ENCODE measurements at regions not wholly inside any gene's neighbourhood (a gene's known extent, or its start where the extent isn't known, plus 50 kb on each side); places are given as distances from the start of the nearest gene placed in this dataset.

DNA sequence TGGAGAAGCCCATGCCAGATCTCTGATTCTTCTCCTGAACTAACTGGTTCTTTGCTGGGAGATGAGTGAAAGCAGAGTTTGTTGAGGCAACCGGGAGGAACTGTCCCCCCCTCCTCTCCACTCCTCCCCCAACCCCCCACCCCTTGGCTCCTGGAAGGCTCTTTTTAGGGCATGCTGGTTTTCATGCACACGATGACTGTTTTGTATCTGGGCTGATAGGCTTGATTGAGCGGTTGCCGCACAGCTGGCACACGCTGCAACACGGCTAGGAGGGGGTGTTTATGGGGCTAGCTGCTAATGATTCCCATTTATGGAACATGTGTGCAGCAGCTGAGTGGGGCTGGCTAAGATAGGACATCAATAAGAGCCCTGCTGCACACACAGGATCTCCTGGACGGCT lies 137.2 kb downstream of the SMIM20 start:
- TF ChIP-seq, protein P1, sequence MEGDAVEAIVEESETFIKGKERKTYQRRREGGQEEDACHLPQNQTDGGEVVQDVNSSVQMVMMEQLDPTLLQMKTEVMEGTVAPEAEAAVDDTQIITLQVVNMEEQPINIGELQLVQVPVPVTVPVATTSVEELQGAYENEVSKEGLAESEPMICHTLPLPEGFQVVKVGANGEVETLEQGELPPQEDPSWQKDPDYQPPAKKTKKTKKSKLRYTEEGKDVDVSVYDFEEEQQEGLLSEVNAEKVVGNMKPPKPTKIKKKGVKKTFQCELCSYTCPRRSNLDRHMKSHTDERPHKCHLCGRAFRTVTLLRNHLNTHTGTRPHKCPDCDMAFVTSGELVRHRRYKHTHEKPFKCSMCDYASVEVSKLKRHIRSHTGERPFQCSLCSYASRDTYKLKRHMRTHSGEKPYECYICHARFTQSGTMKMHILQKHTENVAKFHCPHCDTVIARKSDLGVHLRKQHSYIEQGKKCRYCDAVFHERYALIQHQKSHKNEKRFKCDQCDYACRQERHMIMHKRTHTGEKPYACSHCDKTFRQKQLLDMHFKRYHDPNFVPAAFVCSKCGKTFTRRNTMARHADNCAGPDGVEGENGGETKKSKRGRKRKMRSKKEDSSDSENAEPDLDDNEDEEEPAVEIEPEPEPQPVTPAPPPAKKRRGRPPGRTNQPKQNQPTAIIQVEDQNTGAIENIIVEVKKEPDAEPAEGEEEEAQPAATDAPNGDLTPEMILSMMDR (IDR thresholded peaks at IDR 0.05) = no peak
- TF ChIP-seq POLR2A (IDR thresholded peaks at IDR 0.05) (no peak), POLR2AphosphoS5 (IDR thresholded peaks at IDR 0.05) (no peak), EP300 (IDR thresholded peaks at IDR 0.05) (no peak)
